K562 (cell line): ENCODE measurements at regions not wholly inside any gene's neighbourhood (a gene's known extent, or its start where the extent isn't known, plus 50 kb on each side); places are given as distances from the start of the nearest gene placed in this dataset.

Experiments
- FOXA3 ChIP-seq, 2 experiments: fragments of 450-650 bp in 1 of 2; sonication (generic) in 1 of 2; formaldehyde crosslinking; IDR thresholded peaks in 1 of 2; conservative IDR thresholded peaks in 1 of 2; 2 replicates each; pipeline versions ENCODE4 v1.4.0 to v1.8.0; 2020 to 2022; ENCODE audit warnings: mild to moderate bottlenecking in 2 of 2, missing genetic modification reagents in 1 of 2
- FOXK2 ChIP-seq, 2 experiments: fragments of 450-650 bp; IDR thresholded peaks in 1 of 2; conservative IDR thresholded peaks in 1 of 2; 2 replicates each; pipeline ENCODE4 v1.6.1; 2016; ENCODE audit warnings: low read depth in 2 of 2, mild to moderate bottlenecking in 1 of 2
- HDAC6 ChIP-seq: IDR thresholded peaks from 2 replicates; pipeline ENCODE4 v1.6.1; 2012; ENCODE audit warnings: low read depth, mild to moderate bottlenecking, control low read depth, inconsistent platforms, low read length, moderate library complexity
- KDM5B ChIP-seq: fragments of 200-600 bp; sonication (generic); IDR thresholded peaks from 2 replicates; pipeline ENCODE4 v1.6.1; 2012; ENCODE audit warnings: low read depth, mild to moderate bottlenecking, moderate library complexity, low read length, control low read depth, inconsistent platforms; ENCODE audit not compliant: insufficient replicate concordance
- POLR2A ChIP-seq: fragments of 450-650 bp; conservative IDR thresholded peaks from 2 replicates; pipeline ENCODE4 v1.6.1; 2016
- POLR2AphosphoS5 ChIP-seq: IDR thresholded peaks from 2 replicates; pipeline ENCODE4 v1.6.1; 2011; ENCODE audit warnings: mild to moderate bottlenecking, low read depth, low read length, moderate library complexity; ENCODE audit not compliant: control insufficient read depth, insufficient read depth
- PURB ChIP-seq: sonication (generic); formaldehyde crosslinking; IDR thresholded peaks from 2 replicates; pipeline ENCODE4 v1.9.0; 2021; ENCODE audit warnings: low read depth, mild to moderate bottlenecking, missing genetic modification reagents
- ZNF232 ChIP-seq: sonication (generic); formaldehyde crosslinking; IDR thresholded peaks from 2 replicates; pipeline ENCODE4 v1.8.0; 2022; ENCODE audit warnings: mild to moderate bottlenecking, missing genetic modification reagents
- ZNF347 ChIP-seq: fragments of 450-650 bp; formaldehyde crosslinking; IDR thresholded peaks from 2 replicates; pipeline ENCODE4 v1.4.0; 2020; ENCODE audit warnings: low read depth, mild to moderate bottlenecking, moderate library complexity
- ZNF445 ChIP-seq: fragments of 250-450 bp; sonication (Bioruptor Pico); IDR thresholded peaks from 2 replicates; pipeline ENCODE4 v1.4.0; 2020; ENCODE audit warnings: low read depth, mild to moderate bottlenecking, moderate library complexity
- TF ChIP-seq, protein P1 (sequence below): fragments of 250-450 bp; sonication (Bioruptor Pico); IDR thresholded peaks from 2 replicates; pipeline ENCODE4 v1.4.0; 2020; ENCODE audit warnings: mild to moderate bottlenecking, moderate library complexity
- TF ChIP-seq, protein P2 (sequence below), 3 experiments: IDR thresholded peaks in 2 of 3; conservative IDR thresholded peaks in 1 of 3; 2 replicates each; pipeline ENCODE4 v1.5.1; 2011 to 2012; ENCODE audit warnings: low read length in 3 of 3, mild to moderate bottlenecking in 3 of 3, control low read depth in 2 of 3, improper control_type of control experiment in 1 of 3, inconsistent platforms in 1 of 3, low read depth in 1 of 3, mixed read lengths in 1 of 3, moderate library complexity in 1 of 3; ENCODE audit not compliant: insufficient read depth in 2 of 3
- TF ChIP-seq, protein P3 (sequence below): sonication (generic); formaldehyde crosslinking; IDR thresholded peaks from 2 replicates; pipeline ENCODE4 v1.5.0; 2020; ENCODE audit warnings: missing genetic modification reagents

DNA sequence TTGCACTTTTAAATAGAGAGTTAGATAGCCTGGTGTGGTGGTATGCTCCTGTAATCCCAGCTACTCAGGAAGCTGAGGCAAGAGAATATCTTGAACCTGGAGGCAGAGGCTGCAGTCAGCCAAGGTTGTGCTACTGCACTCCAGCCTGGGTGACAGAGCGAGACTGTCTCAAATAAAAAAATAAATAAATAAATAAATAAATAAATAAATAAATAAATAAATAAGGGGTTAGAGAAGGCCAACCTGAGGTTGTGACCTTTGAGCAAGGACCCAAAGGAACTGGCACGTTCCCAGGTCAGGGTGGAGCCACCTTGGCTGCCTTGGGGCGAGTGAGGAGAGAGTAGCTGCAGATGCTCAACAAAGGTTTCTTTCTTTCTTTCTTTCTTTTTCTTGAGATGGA, 65.3 kb upstream of the TENM4 start:
- TF ChIP-seq POLR2A (no peak), ZNF347 (CRISPR knock-in tag) (no peak), FOXK2 (conservative IDR thresholded peaks at IDR 0.05 in 1 of 2, IDR thresholded peaks at IDR 0.05 in 1 of 2; ENCODE audit: low read depth in 2 of 2) (no peak), HDAC6 (no peak), POLR2AphosphoS5 (no peak), ZNF445 (no peak), ZNF232 (CRISPR knock-in tag) (no peak), FOXA3 (CRISPR knock-in tag; conservative IDR thresholded peaks at IDR 0.05 in 1 of 2, IDR thresholded peaks at IDR 0.05 in 1 of 2) (no peak), PURB (no peak), KDM5B (no peak)
- TF ChIP-seq, protein P1, sequence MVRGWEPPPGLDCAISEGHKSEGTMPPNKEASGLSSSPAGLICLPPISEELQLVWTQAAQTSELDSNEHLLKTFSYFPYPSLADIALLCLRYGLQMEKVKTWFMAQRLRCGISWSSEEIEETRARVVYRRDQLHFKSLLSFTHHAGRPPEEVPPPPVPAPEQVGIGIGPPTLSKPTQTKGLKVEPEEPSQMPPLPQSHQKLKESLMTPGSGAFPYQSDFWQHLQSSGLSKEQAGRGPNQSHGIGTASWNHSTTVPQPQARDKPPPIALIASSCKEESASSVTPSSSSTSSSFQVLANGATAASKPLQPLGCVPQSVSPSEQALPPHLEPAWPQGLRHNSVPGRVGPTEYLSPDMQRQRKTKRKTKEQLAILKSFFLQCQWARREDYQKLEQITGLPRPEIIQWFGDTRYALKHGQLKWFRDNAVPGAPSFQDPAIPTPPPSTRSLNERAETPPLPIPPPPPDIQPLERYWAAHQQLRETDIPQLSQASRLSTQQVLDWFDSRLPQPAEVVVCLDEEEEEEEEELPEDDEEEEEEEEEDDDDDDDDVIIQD (CRISPR knock-in tag) = no peak
- TF ChIP-seq, protein P2, sequence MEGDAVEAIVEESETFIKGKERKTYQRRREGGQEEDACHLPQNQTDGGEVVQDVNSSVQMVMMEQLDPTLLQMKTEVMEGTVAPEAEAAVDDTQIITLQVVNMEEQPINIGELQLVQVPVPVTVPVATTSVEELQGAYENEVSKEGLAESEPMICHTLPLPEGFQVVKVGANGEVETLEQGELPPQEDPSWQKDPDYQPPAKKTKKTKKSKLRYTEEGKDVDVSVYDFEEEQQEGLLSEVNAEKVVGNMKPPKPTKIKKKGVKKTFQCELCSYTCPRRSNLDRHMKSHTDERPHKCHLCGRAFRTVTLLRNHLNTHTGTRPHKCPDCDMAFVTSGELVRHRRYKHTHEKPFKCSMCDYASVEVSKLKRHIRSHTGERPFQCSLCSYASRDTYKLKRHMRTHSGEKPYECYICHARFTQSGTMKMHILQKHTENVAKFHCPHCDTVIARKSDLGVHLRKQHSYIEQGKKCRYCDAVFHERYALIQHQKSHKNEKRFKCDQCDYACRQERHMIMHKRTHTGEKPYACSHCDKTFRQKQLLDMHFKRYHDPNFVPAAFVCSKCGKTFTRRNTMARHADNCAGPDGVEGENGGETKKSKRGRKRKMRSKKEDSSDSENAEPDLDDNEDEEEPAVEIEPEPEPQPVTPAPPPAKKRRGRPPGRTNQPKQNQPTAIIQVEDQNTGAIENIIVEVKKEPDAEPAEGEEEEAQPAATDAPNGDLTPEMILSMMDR (IDR thresholded peaks at IDR 0.05 in 2 of 3, conservative IDR thresholded peaks at IDR 0.05 in 1 of 3; ENCODE audit: insufficient read depth in 2 of 3, low read depth in 1 of 3, low read length in 3 of 3) = no peak
- TF ChIP-seq, protein P3, sequence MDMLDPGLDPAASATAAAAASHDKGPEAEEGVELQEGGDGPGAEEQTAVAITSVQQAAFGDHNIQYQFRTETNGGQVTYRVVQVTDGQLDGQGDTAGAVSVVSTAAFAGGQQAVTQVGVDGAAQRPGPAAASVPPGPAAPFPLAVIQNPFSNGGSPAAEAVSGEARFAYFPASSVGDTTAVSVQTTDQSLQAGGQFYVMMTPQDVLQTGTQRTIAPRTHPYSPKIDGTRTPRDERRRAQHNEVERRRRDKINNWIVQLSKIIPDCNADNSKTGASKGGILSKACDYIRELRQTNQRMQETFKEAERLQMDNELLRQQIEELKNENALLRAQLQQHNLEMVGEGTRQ = no peak
